ENCODE measurements at regions not wholly inside any gene's neighbourhood (a gene's known extent, or its start where the extent isn't known, plus 50 kb on each side); places are given as distances from the start of the nearest gene placed in this dataset.
A peak's percentile ranks its signal among the peaks of the same experiment; 100 is the strongest.

DNA sequence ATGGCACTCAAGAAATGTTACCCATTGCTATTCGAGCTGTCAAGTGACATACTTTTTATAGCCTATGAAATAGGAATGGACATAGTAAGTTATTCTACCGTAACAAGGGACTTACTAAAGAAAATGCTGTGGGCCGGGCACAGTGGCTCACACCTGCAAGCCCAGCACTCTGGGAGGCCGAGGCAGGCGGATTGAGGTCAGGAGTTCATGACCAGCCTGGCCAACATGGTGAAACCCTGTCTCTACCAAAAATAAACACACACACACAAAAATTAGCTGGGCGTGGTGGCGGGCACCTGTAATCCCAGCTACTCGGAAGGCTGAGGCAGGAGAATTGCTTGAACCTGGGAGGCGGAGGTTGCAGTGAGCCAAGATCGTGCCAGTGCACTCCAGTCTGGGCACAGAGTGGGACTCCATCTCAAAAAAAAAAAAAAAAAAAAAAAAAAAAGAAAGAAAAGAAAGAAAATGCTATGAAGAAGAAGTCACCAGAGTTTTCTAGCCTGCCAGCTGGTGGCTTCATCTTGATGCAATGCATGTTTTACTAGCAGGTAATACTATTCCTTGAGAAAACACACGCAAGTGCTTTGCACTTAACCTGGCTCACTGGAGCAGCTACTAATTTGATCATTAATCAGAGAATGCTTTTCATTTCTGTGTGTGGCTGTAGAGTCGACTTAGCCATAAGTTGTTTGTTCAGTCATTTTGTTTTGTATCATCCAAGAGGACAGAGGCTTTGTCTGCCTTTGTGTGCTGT lies 166.7 kb upstream of the MYL2 start:
- Histone ChIP-seq H2AFZ (no peak overlapping the region), H4K20me1 (replicated peaks; ENCODE audit: insufficient read depth) (no peaks in the 10 kb centered on the region; the same call in 1 of the 2 replicates), H3K4me2 (no peak overlapping the region), H3K79me2 (replicated peaks; ENCODE audit: insufficient read depth) (no peaks in the 10 kb centered on the region), H3K36me3 (ENCODE audit: insufficient read depth) (no peaks in the 10 kb centered on the region), H3K27ac (ENCODE audit: low read depth) (no peak overlapping the region), H3K4me1 (ENCODE audit: insufficient read depth) (peaks cover 5% of the 10 kb centered on the region; the same call in 1 of the 2 replicates), H3K27me3 (ENCODE audit: insufficient read depth) (no peaks in the 10 kb centered on the region), H3K4me3 (no peak overlapping the region), H3K9me2 (ENCODE audit: insufficient read depth) (no peaks in the 10 kb centered on the region), H3F3A (replicated peaks; ENCODE audit: low read depth) (no peaks in the 10 kb centered on the region)
- Mint-ChIP-seq H3K4me3 (no peak overlapping the region), H3K4me1 (peaks cover 23% of the 10 kb centered on the region), H3K9me3 (no peaks in the 10 kb centered on the region; the same call in 2 of the 3 replicates), H3K36me3 (ENCODE audit: low read depth) (no peaks in the 10 kb centered on the region), H3K27me3 (ENCODE audit: insufficient read depth, low read depth, poor library complexity) (peaks cover 5% of the 10 kb centered on the region), H3K27ac (no peak overlapping the region)
- ATAC-seq, result no peak
- TF ChIP-seq EZH2 (IDR thresholded peaks at IDR 0.05; ENCODE audit: low read depth, unreplicated experiment), result no peak
- TF ChIP-seq, protein P1, sequence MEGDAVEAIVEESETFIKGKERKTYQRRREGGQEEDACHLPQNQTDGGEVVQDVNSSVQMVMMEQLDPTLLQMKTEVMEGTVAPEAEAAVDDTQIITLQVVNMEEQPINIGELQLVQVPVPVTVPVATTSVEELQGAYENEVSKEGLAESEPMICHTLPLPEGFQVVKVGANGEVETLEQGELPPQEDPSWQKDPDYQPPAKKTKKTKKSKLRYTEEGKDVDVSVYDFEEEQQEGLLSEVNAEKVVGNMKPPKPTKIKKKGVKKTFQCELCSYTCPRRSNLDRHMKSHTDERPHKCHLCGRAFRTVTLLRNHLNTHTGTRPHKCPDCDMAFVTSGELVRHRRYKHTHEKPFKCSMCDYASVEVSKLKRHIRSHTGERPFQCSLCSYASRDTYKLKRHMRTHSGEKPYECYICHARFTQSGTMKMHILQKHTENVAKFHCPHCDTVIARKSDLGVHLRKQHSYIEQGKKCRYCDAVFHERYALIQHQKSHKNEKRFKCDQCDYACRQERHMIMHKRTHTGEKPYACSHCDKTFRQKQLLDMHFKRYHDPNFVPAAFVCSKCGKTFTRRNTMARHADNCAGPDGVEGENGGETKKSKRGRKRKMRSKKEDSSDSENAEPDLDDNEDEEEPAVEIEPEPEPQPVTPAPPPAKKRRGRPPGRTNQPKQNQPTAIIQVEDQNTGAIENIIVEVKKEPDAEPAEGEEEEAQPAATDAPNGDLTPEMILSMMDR (conservative IDR thresholded peaks at IDR 0.05; ENCODE audit: low read depth in 2 of 2), result no peak
- no peak for TF ChIP-seq POLR2AphosphoS5 (IDR thresholded peaks at IDR 0.05; ENCODE audit: low read depth)
- TF ChIP-seq ZNF114 (CRISPR knock-in tag; IDR thresholded peaks at IDR 0.05), result no peak
- no peak for TF ChIP-seq STAT1 (IDR thresholded peaks at IDR 0.05; ENCODE audit: unreplicated experiment)
- DNase-seq (ENCODE audit: low spot score), result no peak

DNA sequence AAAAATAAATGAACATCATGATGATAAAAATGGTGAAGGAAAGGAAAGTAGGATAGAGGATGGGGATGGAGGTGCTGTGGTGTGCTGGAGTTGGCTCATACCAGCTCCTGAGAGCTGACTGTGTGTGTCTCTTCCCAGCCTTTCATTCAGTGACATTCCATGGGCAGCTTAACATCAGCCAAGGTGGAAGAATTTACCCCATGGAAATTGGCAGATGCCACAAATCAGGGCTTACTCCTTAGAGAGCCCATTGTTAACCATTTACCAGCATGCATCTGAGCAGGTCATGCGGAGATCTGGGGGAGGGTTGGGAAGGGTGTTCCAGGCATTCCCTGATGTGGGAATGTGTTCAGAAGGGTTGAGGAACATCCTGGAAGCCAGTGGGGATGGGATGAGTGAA lies 164.7 kb upstream of the MYL2 start:
- Histone ChIP-seq H4K20me1 (replicated peaks; ENCODE audit: insufficient read depth) (peaks cover 4% of the 10 kb centered on the region; the same call in 1 of the 2 replicates), H2AFZ (no peak overlapping the region), H3K27ac (ENCODE audit: low read depth) (no peak overlapping the region), H3F3A (replicated peaks; ENCODE audit: low read depth) (no peaks in the 10 kb centered on the region), H3K27me3 (ENCODE audit: insufficient read depth) (no peaks in the 10 kb centered on the region), H3K4me3 (no peak overlapping the region), H3K4me2 (no peak overlapping the region), H3K79me2 (replicated peaks; ENCODE audit: insufficient read depth) (peaks cover 3% of the 10 kb centered on the region; the same call in 1 of the 2 replicates), H3K4me1 (ENCODE audit: insufficient read depth) (peaks cover 5% of the 10 kb centered on the region; the same call in 1 of the 2 replicates), H3K36me3 (ENCODE audit: insufficient read depth) (no peaks in the 10 kb centered on the region), H3K9me2 (ENCODE audit: insufficient read depth) (no peaks in the 10 kb centered on the region)
- DNase-seq (ENCODE audit: low spot score) (peak; percentile 63), ATAC-seq (peak; percentile 64)
- H3K9me3 Mint-ChIP-seq, result no peaks in the 10 kb centered on the region; the same call in 2 of the 3 replicates
- H3K27me3 Mint-ChIP-seq (ENCODE audit: insufficient read depth, low read depth, poor library complexity), result peaks cover 5% of the 10 kb centered on the region
- peaks cover 23% of the 10 kb centered on the region for H3K4me1 Mint-ChIP-seq
- no peak overlapping the region for H3K4me3 Mint-ChIP-seq
- no peak overlapping the region for H3K27ac Mint-ChIP-seq
- no peaks in the 10 kb centered on the region for H3K36me3 Mint-ChIP-seq (ENCODE audit: low read depth)
- TF ChIP-seq, protein P2, sequence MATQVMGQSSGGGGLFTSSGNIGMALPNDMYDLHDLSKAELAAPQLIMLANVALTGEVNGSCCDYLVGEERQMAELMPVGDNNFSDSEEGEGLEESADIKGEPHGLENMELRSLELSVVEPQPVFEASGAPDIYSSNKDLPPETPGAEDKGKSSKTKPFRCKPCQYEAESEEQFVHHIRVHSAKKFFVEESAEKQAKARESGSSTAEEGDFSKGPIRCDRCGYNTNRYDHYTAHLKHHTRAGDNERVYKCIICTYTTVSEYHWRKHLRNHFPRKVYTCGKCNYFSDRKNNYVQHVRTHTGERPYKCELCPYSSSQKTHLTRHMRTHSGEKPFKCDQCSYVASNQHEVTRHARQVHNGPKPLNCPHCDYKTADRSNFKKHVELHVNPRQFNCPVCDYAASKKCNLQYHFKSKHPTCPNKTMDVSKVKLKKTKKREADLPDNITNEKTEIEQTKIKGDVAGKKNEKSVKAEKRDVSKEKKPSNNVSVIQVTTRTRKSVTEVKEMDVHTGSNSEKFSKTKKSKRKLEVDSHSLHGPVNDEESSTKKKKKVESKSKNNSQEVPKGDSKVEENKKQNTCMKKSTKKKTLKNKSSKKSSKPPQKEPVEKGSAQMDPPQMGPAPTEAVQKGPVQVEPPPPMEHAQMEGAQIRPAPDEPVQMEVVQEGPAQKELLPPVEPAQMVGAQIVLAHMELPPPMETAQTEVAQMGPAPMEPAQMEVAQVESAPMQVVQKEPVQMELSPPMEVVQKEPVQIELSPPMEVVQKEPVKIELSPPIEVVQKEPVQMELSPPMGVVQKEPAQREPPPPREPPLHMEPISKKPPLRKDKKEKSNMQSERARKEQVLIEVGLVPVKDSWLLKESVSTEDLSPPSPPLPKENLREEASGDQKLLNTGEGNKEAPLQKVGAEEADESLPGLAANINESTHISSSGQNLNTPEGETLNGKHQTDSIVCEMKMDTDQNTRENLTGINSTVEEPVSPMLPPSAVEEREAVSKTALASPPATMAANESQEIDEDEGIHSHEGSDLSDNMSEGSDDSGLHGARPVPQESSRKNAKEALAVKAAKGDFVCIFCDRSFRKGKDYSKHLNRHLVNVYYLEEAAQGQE (IDR thresholded peaks at IDR 0.05; ENCODE audit: unreplicated experiment), result no peak
- TF ChIP-seq, protein P3, sequence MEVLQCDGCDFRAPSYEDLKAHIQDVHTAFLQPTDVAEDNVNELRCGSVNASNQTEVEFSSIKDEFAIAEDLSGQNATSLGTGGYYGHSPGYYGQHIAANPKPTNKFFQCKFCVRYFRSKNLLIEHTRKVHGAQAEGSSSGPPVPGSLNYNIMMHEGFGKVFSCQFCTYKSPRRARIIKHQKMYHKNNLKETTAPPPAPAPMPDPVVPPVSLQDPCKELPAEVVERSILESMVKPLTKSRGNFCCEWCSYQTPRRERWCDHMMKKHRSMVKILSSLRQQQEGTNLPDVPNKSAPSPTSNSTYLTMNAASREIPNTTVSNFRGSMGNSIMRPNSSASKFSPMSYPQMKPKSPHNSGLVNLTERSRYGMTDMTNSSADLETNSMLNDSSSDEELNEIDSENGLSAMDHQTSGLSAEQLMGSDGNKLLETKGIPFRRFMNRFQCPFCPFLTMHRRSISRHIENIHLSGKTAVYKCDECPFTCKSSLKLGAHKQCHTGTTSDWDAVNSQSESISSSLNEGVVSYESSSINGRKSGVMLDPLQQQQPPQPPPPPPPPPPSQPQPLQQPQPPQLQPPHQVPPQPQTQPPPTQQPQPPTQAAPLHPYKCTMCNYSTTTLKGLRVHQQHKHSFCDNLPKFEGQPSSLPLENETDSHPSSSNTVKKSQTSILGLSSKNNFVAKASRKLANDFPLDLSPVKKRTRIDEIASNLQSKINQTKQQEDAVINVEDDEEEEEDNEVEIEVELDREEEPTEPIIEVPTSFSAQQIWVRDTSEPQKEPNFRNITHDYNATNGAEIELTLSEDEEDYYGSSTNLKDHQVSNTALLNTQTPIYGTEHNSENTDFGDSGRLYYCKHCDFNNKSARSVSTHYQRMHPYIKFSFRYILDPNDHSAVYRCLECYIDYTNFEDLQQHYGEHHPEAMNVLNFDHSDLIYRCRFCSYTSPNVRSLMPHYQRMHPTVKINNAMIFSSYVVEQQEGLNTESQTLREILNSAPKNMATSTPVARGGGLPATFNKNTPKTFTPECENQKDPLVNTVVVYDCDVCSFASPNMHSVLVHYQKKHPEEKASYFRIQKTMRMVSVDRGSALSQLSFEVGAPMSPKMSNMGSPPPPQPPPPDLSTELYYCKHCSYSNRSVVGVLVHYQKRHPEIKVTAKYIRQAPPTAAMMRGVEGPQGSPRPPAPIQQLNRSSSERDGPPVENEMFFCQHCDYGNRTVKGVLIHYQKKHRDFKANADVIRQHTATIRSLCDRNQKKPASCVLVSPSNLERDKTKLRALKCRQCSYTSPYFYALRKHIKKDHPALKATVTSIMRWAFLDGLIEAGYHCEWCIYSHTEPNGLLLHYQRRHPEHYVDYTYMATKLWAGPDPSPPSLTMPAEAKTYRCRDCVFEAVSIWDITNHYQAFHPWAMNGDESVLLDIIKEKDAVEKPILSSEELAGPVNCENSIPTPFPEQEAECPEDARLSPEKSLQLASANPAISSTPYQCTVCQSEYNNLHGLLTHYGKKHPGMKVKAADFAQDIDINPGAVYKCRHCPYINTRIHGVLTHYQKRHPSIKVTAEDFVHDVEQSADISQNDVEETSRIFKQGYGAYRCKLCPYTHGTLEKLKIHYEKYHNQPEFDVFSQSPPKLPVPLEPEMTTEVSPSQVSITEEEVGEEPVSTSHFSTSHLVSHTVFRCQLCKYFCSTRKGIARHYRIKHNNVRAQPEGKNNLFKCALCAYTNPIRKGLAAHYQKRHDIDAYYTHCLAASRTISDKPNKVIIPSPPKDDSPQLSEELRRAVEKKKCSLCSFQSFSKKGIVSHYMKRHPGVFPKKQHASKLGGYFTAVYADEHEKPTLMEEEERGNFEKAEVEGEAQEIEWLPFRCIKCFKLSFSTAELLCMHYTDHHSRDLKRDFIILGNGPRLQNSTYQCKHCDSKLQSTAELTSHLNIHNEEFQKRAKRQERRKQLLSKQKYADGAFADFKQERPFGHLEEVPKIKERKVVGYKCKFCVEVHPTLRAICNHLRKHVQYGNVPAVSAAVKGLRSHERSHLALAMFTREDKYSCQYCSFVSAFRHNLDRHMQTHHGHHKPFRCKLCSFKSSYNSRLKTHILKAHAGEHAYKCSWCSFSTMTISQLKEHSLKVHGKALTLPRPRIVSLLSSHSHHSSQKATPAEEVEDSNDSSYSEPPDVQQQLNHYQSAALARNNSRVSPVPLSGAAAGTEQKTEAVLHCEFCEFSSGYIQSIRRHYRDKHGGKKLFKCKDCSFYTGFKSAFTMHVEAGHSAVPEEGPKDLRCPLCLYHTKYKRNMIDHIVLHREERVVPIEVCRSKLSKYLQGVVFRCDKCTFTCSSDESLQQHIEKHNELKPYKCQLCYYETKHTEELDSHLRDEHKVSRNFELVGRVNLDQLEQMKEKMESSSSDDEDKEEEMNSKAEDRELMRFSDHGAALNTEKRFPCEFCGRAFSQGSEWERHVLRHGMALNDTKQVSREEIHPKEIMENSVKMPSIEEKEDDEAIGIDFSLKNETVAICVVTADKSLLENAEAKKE (CRISPR knock-in tag; IDR thresholded peaks at IDR 0.05), result 0 out of 2 replicates have a peak, but pooled peaks have one; percentile 44
